Choroid plexus epithelial cell (primary cell): ENCODE measurements at regions not wholly inside any gene's neighbourhood (a gene's known extent, or its start where the extent isn't known, plus 50 kb on each side); places are given as distances from the start of the nearest gene placed in this dataset.

ENCODE experiments used
- DNase-seq: peaks from one replicate; pipeline ENCODE4 v3.0.0-alpha.2; 2010; ENCODE audit warnings: low read depth
- H3K4me3 ChIP-seq: 2 replicates; pipeline ENCODE4 v1.5.1; 2011; ENCODE audit warnings: low read depth, mild to moderate bottlenecking, control low read depth, low read length, moderate library complexity
- TF ChIP-seq, protein P1 (sequence below): conservative IDR thresholded peaks from 2 replicates; pipeline ENCODE4 v1.5.1; 2011; ENCODE audit warnings: low read depth, mild to moderate bottlenecking, control low read depth, inconsistent platforms, low read length, moderate library complexity

DNA sequence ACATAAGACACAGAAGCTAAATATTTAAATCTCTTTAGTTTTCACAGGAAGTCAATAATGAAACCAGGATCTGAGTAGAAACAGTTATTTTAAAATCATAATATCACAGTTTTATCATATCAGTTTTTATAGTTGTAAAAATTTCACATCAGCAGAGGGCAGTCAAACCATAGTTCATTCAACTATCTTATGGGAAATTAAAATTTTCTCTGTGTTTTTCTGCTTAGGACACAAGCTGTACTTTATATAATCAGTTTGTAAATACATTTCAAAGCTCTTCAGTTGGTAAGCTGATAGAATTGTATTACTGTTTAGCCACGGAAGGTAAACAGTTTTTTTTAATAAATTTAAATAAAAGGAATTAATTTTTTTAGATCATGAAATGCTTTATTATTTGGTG is 204.8 kb upstream of the NUDT6 start:
- TF ChIP-seq, protein P1, sequence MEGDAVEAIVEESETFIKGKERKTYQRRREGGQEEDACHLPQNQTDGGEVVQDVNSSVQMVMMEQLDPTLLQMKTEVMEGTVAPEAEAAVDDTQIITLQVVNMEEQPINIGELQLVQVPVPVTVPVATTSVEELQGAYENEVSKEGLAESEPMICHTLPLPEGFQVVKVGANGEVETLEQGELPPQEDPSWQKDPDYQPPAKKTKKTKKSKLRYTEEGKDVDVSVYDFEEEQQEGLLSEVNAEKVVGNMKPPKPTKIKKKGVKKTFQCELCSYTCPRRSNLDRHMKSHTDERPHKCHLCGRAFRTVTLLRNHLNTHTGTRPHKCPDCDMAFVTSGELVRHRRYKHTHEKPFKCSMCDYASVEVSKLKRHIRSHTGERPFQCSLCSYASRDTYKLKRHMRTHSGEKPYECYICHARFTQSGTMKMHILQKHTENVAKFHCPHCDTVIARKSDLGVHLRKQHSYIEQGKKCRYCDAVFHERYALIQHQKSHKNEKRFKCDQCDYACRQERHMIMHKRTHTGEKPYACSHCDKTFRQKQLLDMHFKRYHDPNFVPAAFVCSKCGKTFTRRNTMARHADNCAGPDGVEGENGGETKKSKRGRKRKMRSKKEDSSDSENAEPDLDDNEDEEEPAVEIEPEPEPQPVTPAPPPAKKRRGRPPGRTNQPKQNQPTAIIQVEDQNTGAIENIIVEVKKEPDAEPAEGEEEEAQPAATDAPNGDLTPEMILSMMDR = peak; percentile 44
- peak; percentile 67 for DNase-seq
- no peak overlapping the region for H3K4me3 ChIP-seq

DNA sequence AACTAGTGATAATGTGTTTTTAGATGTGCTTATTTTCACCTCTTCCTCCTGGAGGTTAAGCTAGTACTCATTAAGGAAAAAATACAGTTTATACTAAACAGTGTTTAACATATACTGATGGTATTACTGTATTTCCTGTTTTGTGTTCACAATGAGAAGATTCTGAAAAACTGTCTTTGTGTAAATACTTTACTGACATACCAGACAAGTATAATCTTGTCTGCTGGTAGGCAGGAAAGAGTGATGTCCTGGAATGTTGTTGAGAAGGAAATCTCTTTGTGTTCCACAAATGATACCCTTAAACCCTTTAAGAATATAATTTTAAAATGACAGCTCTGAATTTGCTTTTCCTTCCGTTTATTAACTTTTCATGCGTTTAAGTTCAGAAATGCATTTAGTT is 205.5 kb upstream of the NUDT6 start:
- DNase-seq = peak; percentile 32
- TF ChIP-seq, protein P1 = no peak
- no peak overlapping the region for H3K4me3 ChIP-seq

DNA sequence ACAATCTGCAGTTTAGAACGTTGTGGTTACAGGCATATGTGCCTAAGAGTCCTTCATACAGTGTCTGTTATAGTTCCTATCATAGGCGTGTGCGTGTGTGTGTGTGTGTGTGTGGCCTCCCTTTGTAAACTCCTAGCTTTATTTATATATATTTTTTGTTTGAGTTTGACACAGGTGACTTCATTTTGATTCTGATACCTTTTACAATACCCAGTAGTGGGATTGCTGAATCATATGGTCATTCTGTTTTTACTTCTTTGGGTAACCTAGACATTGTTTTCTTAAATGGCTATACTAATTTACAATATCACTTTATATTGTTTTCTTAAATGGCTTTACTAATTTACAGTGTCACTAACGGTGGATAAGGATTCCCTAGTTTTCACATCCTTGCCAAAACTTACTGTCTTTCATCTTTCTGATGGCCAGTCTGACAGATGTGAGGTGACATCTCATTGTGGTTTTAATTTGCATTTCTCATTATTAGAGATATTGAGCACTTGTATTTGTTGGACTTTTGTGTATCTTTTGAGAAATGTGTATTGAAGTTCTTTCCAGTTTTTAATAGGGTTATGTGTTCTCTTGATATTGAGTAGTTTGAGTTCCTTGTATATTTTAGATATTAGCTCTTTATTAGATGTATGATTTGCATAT is 211.1 kb upstream of the NUDT6 start:
- TF ChIP-seq, protein P1 = no peak

DNA sequence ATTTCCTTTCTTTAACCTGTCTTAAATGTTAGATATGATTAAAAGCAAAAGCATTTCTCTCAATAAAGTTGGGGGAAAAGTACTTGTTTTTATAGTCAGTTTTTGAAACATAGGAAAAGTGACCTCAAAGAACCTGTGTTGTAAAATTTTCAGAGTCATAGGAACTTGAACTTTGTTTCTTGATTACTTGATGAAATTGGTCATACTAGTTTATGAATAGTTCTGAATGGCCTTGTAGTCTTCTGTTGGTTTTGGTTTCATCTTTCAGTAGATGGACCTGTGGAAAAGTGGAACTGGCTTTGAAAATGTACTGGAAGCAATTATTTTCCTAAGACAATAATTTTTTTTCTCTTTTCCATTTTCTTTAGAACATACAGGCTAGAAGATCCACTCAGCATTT is 222.2 kb upstream of the NUDT6 start:
- no peak overlapping the region for H3K4me3 ChIP-seq
- DNase-seq = peak; percentile 12
- TF ChIP-seq, protein P1 = no peak

More for the DNA sequence above, 211.1 kb upstream of the NUDT6 start:
- no peak for DNase-seq
- H3K4me3 ChIP-seq = no peak overlapping the region

DNA sequence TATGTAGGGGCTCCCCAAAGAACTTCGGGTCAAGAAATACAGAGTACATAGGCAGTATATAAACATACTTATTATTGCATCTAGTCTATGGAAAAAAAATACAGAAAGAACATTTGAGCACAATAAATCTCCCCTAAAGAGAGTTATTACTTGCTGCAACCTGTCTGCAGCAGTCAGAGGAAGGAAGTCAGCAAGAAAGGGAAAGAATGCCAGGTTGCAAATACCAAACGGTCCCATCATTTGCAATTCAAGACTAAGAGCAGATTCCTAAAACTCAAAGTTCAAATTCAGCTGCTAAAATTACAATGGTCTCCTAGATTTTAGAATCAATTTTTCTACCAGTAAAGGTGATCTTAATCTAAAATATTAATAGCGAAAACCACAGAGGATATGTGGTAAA is 236.2 kb upstream of the NUDT6 start:
- H3K4me3 ChIP-seq = no peak overlapping the region
- no peak for DNase-seq
- TF ChIP-seq, protein P1 = no peak

DNA sequence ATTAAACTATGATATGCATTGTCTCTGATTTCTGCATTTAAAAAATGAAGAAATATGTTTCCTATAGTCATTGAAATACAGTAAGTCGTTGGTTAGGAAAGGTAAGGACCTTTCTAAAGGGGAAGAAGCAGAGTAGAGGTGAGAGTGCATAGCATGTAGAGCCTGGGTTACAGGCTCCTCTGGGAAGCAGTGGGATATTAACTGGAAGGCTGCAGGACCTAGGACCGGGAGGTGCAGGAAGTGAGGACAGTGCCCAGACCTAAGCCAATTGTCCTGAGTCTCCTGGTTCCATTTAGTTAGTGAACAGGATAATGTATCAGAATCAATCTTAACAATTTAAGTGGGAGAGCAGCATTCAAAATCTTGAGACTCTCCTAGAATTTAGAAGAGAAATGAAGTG is 237.1 kb upstream of the NUDT6 start:
- no peak for DNase-seq
- TF ChIP-seq, protein P1 = no peak
- H3K4me3 ChIP-seq = no peak overlapping the region

DNA sequence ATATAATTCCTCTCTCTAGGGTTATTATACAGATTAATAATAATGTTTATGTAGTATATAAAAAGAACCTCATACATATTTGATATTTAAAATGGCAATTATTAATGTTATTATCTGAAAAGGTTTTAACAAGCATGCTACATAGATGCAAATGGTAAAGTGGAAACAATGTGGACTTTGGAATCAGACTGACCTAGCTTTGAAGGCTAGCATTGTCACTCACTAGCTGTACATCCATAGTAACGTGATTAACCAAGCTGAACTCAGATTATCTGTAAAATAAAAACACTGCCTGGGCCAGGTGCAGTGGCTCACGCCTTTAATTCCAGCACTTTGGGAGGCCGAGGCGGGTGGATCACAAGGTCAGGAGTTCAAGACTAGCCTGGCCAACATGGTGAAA is 233.7 kb upstream of the SPRY1 start:
- TF ChIP-seq, protein P1 = no peak
- no peak for DNase-seq
- no peak overlapping the region for H3K4me3 ChIP-seq
